OCI-LY1 (cell line): ENCODE measurements at regions not wholly inside any gene's neighbourhood (a gene's known extent, or its start where the extent isn't known, plus 50 kb on each side); places are given as distances from the start of the nearest gene placed in this dataset.

Experiments
- CTCF ChIP-seq: fragments of 200-600 bp; sonication (generic), shearing (Covaris generic); IDR thresholded peaks from 2 replicates; pipeline ENCODE4 v1.5.1; 2017; ENCODE audit warnings: mild to moderate bottlenecking, antibody characterized with exemption, low read length, moderate library complexity, mixed read lengths
- EZH2 ChIP-seq: fragments of 200-600 bp; sonication (generic), shearing (Covaris generic); IDR thresholded peaks from 2 replicates; pipeline ENCODE4 v1.8.0; 2017; ENCODE audit warnings: borderline replicate concordance, mixed run types, mild to moderate bottlenecking, antibody characterized with exemption, low read length, moderate library complexity, mixed read lengths

- no peak for TF ChIP-seq CTCF
- no peak for TF ChIP-seq EZH2
Measured at GRCh38 chr12:65607401-65607841, 216.9 kb upstream of the HMGA2 start.
